K562 (cell line): ENCODE measurements at regions not wholly inside any gene's neighbourhood (a gene's known extent, or its start where the extent isn't known, plus 50 kb on each side); places are given as distances from the start of the nearest gene placed in this dataset.

Experiments
- CCNT2 ChIP-seq: IDR thresholded peaks from 2 replicates; pipeline ENCODE4 v1.6.1; 2011; ENCODE audit warnings: borderline replicate concordance, low read depth, mild to moderate bottlenecking, moderate library complexity, mixed read lengths, low read length; ENCODE audit not compliant: insufficient read length; ENCODE audit errors: extremely low read depth
- DLX4 ChIP-seq: fragments of 250-450 bp; sonication (Bioruptor Pico); IDR thresholded peaks from 2 replicates; pipeline ENCODE4 v1.6.1; 2021; ENCODE audit warnings: mild to moderate bottlenecking
- HSF4 ChIP-seq: fragments of 250-450 bp; sonication (Bioruptor Pico); IDR thresholded peaks from 2 replicates; pipeline ENCODE4 v2.1.2; 2022; ENCODE audit warnings: mild to moderate bottlenecking, moderate library complexity, borderline replicate concordance
- MYC ChIP-seq, 2 experiments: fragments of 250-450 bp in 1 of 2; sonication (Bioruptor Pico) in 1 of 2; IDR thresholded peaks; 2 replicates each; pipeline versions ENCODE4 v1.5.1 to v1.6.1; 2012 to 2021; ENCODE audit warnings: low read depth in 2 of 2, borderline replicate concordance in 1 of 2, improper control_type of control experiment in 1 of 2, low read length in 1 of 2, mild to moderate bottlenecking in 1 of 2, moderate library complexity in 1 of 2
- RAD21 ChIP-seq, 2 experiments: fragments of 250-450 bp in 1 of 2; fragments of 450-650 bp in 1 of 2; sonication (Bioruptor Pico) in 1 of 2; formaldehyde crosslinking in 1 of 2; IDR thresholded peaks in 1 of 2; conservative IDR thresholded peaks in 1 of 2; 2 replicates each; pipeline versions ENCODE4 v1.4.0 to v1.8.0; 2020 to 2022; ENCODE audit warnings: mild to moderate bottlenecking in 2 of 2, moderate library complexity in 1 of 2
- RCOR1 ChIP-seq, 2 experiments: IDR thresholded peaks; 2 replicates each; pipeline ENCODE4 v1.6.1; 2012; ENCODE audit warnings: low read depth in 2 of 2, low read length in 2 of 2, borderline replicate concordance in 1 of 2, improper control_type of control experiment in 1 of 2
- TEAD2 ChIP-seq: fragments of 450-650 bp; IDR thresholded peaks from 2 replicates; pipeline ENCODE4 v1.6.1; 2016; ENCODE audit warnings: missing genetic modification characterization, control low read depth, missing compliant biosample characterization
- ZC3H4 ChIP-seq: sonication (generic); formaldehyde crosslinking; IDR thresholded peaks from 2 replicates; pipeline ENCODE4 v1.9.0; 2021; ENCODE audit warnings: missing genetic modification reagents, borderline replicate concordance
- ZNF436 ChIP-seq: fragments of 250-450, 450-650 bp; sonication (Bioruptor Pico); formaldehyde crosslinking; IDR thresholded peaks from 2 replicates; pipeline ENCODE4 v1.7.0; 2020; ENCODE audit warnings: mild to moderate bottlenecking
- TF ChIP-seq, protein P1 (sequence below), 3 experiments: IDR thresholded peaks in 2 of 3; conservative IDR thresholded peaks in 1 of 3; 2 replicates each; pipeline ENCODE4 v1.5.1; 2011 to 2012; ENCODE audit warnings: low read length in 3 of 3, mild to moderate bottlenecking in 3 of 3, control low read depth in 2 of 3, improper control_type of control experiment in 1 of 3, inconsistent platforms in 1 of 3, low read depth in 1 of 3, mixed read lengths in 1 of 3, moderate library complexity in 1 of 3; ENCODE audit not compliant: insufficient read depth in 2 of 3
- TF ChIP-seq, protein P2 (sequence below): fragments of 200-600 bp; sonication (generic); IDR thresholded peaks from one replicate; pipeline ENCODE4 v1.6.1; 2012; ENCODE audit warnings: mild to moderate bottlenecking, low read depth, low read length, inconsistent platforms

- TF ChIP-seq CCNT2 = no peak
- TF ChIP-seq, protein P1, sequence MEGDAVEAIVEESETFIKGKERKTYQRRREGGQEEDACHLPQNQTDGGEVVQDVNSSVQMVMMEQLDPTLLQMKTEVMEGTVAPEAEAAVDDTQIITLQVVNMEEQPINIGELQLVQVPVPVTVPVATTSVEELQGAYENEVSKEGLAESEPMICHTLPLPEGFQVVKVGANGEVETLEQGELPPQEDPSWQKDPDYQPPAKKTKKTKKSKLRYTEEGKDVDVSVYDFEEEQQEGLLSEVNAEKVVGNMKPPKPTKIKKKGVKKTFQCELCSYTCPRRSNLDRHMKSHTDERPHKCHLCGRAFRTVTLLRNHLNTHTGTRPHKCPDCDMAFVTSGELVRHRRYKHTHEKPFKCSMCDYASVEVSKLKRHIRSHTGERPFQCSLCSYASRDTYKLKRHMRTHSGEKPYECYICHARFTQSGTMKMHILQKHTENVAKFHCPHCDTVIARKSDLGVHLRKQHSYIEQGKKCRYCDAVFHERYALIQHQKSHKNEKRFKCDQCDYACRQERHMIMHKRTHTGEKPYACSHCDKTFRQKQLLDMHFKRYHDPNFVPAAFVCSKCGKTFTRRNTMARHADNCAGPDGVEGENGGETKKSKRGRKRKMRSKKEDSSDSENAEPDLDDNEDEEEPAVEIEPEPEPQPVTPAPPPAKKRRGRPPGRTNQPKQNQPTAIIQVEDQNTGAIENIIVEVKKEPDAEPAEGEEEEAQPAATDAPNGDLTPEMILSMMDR (IDR thresholded peaks at IDR 0.05 in 2 of 3, conservative IDR thresholded peaks at IDR 0.05 in 1 of 3; ENCODE audit: insufficient read depth in 2 of 3, low read depth in 1 of 3, low read length in 3 of 3) = no peak
- no peak for TF ChIP-seq ZC3H4 (CRISPR knock-in tag)
- no peak for TF ChIP-seq RAD21 (CRISPR knock-in tag; conservative IDR thresholded peaks at IDR 0.05 in 1 of 2, IDR thresholded peaks at IDR 0.05 in 1 of 2)
- TF ChIP-seq TEAD2 (tag) = no peak
- no peak for TF ChIP-seq MYC (IDR thresholded peaks at IDR 0.05; ENCODE audit: low read depth, low read length)
- TF ChIP-seq MYC (CRISPR knock-in tag; IDR thresholded peaks at IDR 0.05; ENCODE audit: borderline replicate concordance, low read depth) = no peak
- TF ChIP-seq HSF4 (CRISPR knock-in tag) = no peak
- no peak for TF ChIP-seq RCOR1 (IDR thresholded peaks at IDR 0.05; ENCODE audit: borderline replicate concordance in 1 of 2, low read depth in 2 of 2, low read length in 2 of 2)
- TF ChIP-seq ZNF436 (CRISPR knock-in tag) = no peak
- no peak for TF ChIP-seq DLX4 (CRISPR knock-in tag)
- TF ChIP-seq, protein P2, sequence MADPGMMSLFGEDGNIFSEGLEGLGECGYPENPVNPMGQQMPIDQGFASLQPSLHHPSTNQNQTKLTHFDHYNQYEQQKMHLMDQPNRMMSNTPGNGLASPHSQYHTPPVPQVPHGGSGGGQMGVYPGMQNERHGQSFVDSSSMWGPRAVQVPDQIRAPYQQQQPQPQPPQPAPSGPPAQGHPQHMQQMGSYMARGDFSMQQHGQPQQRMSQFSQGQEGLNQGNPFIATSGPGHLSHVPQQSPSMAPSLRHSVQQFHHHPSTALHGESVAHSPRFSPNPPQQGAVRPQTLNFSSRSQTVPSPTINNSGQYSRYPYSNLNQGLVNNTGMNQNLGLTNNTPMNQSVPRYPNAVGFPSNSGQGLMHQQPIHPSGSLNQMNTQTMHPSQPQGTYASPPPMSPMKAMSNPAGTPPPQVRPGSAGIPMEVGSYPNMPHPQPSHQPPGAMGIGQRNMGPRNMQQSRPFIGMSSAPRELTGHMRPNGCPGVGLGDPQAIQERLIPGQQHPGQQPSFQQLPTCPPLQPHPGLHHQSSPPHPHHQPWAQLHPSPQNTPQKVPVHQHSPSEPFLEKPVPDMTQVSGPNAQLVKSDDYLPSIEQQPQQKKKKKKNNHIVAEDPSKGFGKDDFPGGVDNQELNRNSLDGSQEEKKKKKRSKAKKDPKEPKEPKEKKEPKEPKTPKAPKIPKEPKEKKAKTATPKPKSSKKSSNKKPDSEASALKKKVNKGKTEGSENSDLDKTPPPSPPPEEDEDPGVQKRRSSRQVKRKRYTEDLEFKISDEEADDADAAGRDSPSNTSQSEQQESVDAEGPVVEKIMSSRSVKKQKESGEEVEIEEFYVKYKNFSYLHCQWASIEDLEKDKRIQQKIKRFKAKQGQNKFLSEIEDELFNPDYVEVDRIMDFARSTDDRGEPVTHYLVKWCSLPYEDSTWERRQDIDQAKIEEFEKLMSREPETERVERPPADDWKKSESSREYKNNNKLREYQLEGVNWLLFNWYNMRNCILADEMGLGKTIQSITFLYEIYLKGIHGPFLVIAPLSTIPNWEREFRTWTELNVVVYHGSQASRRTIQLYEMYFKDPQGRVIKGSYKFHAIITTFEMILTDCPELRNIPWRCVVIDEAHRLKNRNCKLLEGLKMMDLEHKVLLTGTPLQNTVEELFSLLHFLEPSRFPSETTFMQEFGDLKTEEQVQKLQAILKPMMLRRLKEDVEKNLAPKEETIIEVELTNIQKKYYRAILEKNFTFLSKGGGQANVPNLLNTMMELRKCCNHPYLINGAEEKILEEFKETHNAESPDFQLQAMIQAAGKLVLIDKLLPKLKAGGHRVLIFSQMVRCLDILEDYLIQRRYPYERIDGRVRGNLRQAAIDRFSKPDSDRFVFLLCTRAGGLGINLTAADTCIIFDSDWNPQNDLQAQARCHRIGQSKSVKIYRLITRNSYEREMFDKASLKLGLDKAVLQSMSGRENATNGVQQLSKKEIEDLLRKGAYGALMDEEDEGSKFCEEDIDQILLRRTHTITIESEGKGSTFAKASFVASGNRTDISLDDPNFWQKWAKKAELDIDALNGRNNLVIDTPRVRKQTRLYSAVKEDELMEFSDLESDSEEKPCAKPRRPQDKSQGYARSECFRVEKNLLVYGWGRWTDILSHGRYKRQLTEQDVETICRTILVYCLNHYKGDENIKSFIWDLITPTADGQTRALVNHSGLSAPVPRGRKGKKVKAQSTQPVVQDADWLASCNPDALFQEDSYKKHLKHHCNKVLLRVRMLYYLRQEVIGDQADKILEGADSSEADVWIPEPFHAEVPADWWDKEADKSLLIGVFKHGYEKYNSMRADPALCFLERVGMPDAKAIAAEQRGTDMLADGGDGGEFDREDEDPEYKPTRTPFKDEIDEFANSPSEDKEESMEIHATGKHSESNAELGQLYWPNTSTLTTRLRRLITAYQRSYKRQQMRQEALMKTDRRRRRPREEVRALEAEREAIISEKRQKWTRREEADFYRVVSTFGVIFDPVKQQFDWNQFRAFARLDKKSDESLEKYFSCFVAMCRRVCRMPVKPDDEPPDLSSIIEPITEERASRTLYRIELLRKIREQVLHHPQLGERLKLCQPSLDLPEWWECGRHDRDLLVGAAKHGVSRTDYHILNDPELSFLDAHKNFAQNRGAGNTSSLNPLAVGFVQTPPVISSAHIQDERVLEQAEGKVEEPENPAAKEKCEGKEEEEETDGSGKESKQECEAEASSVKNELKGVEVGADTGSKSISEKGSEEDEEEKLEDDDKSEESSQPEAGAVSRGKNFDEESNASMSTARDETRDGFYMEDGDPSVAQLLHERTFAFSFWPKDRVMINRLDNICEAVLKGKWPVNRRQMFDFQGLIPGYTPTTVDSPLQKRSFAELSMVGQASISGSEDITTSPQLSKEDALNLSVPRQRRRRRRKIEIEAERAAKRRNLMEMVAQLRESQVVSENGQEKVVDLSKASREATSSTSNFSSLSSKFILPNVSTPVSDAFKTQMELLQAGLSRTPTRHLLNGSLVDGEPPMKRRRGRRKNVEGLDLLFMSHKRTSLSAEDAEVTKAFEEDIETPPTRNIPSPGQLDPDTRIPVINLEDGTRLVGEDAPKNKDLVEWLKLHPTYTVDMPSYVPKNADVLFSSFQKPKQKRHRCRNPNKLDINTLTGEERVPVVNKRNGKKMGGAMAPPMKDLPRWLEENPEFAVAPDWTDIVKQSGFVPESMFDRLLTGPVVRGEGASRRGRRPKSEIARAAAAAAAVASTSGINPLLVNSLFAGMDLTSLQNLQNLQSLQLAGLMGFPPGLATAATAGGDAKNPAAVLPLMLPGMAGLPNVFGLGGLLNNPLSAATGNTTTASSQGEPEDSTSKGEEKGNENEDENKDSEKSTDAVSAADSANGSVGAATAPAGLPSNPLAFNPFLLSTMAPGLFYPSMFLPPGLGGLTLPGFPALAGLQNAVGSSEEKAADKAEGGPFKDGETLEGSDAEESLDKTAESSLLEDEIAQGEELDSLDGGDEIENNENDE = no peak
Observed at GRCh38 chr5:12883395-12883794, 979.1 kb upstream of the CTNND2 start.
